Mesenchymal stem cell (in vitro differentiated cells and primary cell): ENCODE measurements at regions not wholly inside any gene's neighbourhood (a gene's known extent, or its start where the extent isn't known, plus 50 kb on each side); places are given as distances from the start of the nearest gene placed in this dataset.
A peak's percentile ranks its signal among the peaks of the same experiment; 100 is the strongest.

Experiments used
- DNase-seq: peaks from one replicate; pipeline ENCODE4 v3.0.0-alpha.2; 2013
- H2AFZ ChIP-seq: one replicate; pipeline ENCODE4 v1.6.1; 2013; ENCODE audit warnings: low read depth, mild to moderate bottlenecking, control low read depth, inconsistent platforms, low read length, moderate library complexity
- H2AK5ac ChIP-seq: 2 replicates; pipeline ENCODE4 v1.6.1; 2013; ENCODE audit warnings: low read length, moderate library complexity, mild to moderate bottlenecking, inconsistent platforms; ENCODE audit not compliant: severe bottlenecking
- H2BK120ac ChIP-seq: one replicate; pipeline ENCODE4 v1.6.1; 2013; ENCODE audit warnings: low read depth, mild to moderate bottlenecking, inconsistent platforms, low read length, moderate library complexity
- H2BK12ac ChIP-seq, 2 experiments: one replicate each; pipeline ENCODE4 v1.6.1; 2013; ENCODE audit warnings: inconsistent platforms in 2 of 2, low read length in 2 of 2, mild to moderate bottlenecking in 2 of 2, moderate library complexity in 2 of 2, control low read depth in 1 of 2
- H2BK15ac ChIP-seq: one replicate; pipeline ENCODE4 v1.6.1; 2013; ENCODE audit warnings: mild to moderate bottlenecking, low read depth, inconsistent platforms; ENCODE audit not compliant: poor library complexity, severe bottlenecking
- H2BK5ac ChIP-seq: 2 replicates; pipeline ENCODE4 v1.6.1; 2013; ENCODE audit warnings: low read depth, mild to moderate bottlenecking, low read length, control low read depth, inconsistent platforms; ENCODE audit not compliant: poor library complexity, severe bottlenecking
- H3K14ac ChIP-seq, 2 experiments: one replicate each; pipeline ENCODE4 v1.6.1; 2013; ENCODE audit warnings: inconsistent platforms in 2 of 2, low read length in 2 of 2, control low read depth in 1 of 2, mild to moderate bottlenecking in 1 of 2, moderate library complexity in 1 of 2
- H3K18ac ChIP-seq, 2 experiments: one replicate each; pipeline ENCODE4 v1.6.1; 2013; ENCODE audit warnings: inconsistent platforms in 2 of 2, low read length in 2 of 2, control low read depth in 1 of 2, low read depth in 1 of 2, mild to moderate bottlenecking in 1 of 2
- H3K23ac ChIP-seq, 2 experiments: one replicate each; pipeline ENCODE4 v1.6.1; 2013; ENCODE audit warnings: inconsistent platforms in 2 of 2, low read length in 2 of 2, mild to moderate bottlenecking in 2 of 2, moderate library complexity in 2 of 2, control low read depth in 1 of 2
- H3K27ac ChIP-seq: 2 replicates; pipeline ENCODE4 v1.5.1; 2013; ENCODE audit warnings: mild to moderate bottlenecking, moderate library complexity, low read length, control low read depth, inconsistent platforms; ENCODE audit not compliant: poor library complexity, severe bottlenecking
- H3K27me3 ChIP-seq, 2 experiments: 2 replicates each; pipeline versions ENCODE4 v1.6.1 to v1.7.0; 2013; ENCODE audit warnings: low read length in 2 of 2, mild to moderate bottlenecking in 2 of 2, moderate library complexity in 2 of 2, control low read depth in 1 of 2, inconsistent platforms in 1 of 2; ENCODE audit not compliant: control insufficient read depth in 1 of 2, insufficient read depth in 1 of 2
- H3K36me3 ChIP-seq, 2 experiments: 2 replicates each; pipeline versions ENCODE4 v1.6.1 to v1.7.0; 2013; ENCODE audit warnings: low read length in 2 of 2, control low read depth in 1 of 2, inconsistent platforms in 1 of 2, low read depth in 1 of 2, mild to moderate bottlenecking in 1 of 2; ENCODE audit not compliant: insufficient read depth in 2 of 2, control insufficient read depth in 1 of 2
- H3K4ac ChIP-seq, 2 experiments: one replicate each; pipeline ENCODE4 v1.6.1; 2013; ENCODE audit warnings: inconsistent platforms in 2 of 2, low read length in 2 of 2, mild to moderate bottlenecking in 2 of 2, moderate library complexity in 2 of 2, control low read depth in 1 of 2, low read depth in 1 of 2
- H3K4me1 ChIP-seq: 2 replicates; pipeline ENCODE4 v1.6.1; 2013; ENCODE audit warnings: low read depth, low read length, control low read depth; ENCODE audit not compliant: control insufficient read depth, insufficient read depth
- H3K4me2 ChIP-seq: 2 replicates; pipeline ENCODE4 v1.6.1; 2013; ENCODE audit warnings: low read length, mild to moderate bottlenecking, inconsistent platforms; ENCODE audit not compliant: poor library complexity, severe bottlenecking
- H3K4me3 ChIP-seq, 2 experiments: 2 replicates each; pipeline versions ENCODE4 v1.5.1 to v1.7.0; 2013; ENCODE audit warnings: low read length in 2 of 2, mild to moderate bottlenecking in 2 of 2, control low read depth in 1 of 2, low read depth in 1 of 2; ENCODE audit not compliant: insufficient read depth in 1 of 2
- H3K79me1 ChIP-seq: replicated peaks from 2 replicates; pipeline ENCODE4 v1.6.1; 2013; ENCODE audit warnings: mild to moderate bottlenecking, control low read depth, low read length, inconsistent platforms; ENCODE audit not compliant: poor library complexity, severe bottlenecking
- H3K9ac ChIP-seq: 2 replicates; pipeline ENCODE4 v1.7.0; 2013; ENCODE audit warnings: mild to moderate bottlenecking, low read length, moderate library complexity
- H3K9me3 ChIP-seq: 2 replicates; pipeline ENCODE4 v1.7.0; 2013; ENCODE audit warnings: mild to moderate bottlenecking, low read length; ENCODE audit not compliant: control insufficient read depth
- H4K8ac ChIP-seq: one replicate; pipeline ENCODE4 v1.6.1; 2013; ENCODE audit warnings: inconsistent platforms, mild to moderate bottlenecking, low read length, moderate library complexity
- H4K91ac ChIP-seq: one replicate; pipeline ENCODE4 v1.6.1; 2013; ENCODE audit warnings: mild to moderate bottlenecking, low read length, inconsistent platforms
- WGBS: methylation state at CpG from one replicate; pipeline ENCODE4 v1.1.7; 2013; ENCODE audit warnings: mixed read lengths; 5-methylcytosine and 5-hydroxymethylcytosine counted together

- Histone ChIP-seq H3K9me3 (no peaks in the 10 kb centered on the region), H2BK15ac (no peak overlapping the region), H3K23ac (no peak overlapping the region), H3K79me1 (no peaks in the 10 kb centered on the region), H3K9ac (no peak overlapping the region), H3K27me3 (peaks cover 8 to 65% of the 10 kb centered on the region in 2 experiments), H3K27ac (no peak overlapping the region), H3K18ac (no peak overlapping the region), H4K8ac (no peak overlapping the region), H2BK5ac (no peak overlapping the region), H4K91ac (no peak overlapping the region), H3K4ac (no peak overlapping the region), H3K36me3 (no peaks in the 10 kb centered on the region), H3K14ac (no peak overlapping the region), H2AFZ (no peak overlapping the region), H2AK5ac (no peak overlapping the region), H3K4me2 (no peak overlapping the region), H3K4me1 (no peaks in the 10 kb centered on the region), H2BK120ac (no peak overlapping the region), H2BK12ac (no peak overlapping the region), H3K4me3 (no peak overlapping the region)
- DNase-seq, result no peak
- WGBS, result 40% methylated on average over 1 of the region's 1 CpG
Observed at GRCh38 chr1:157284451-157284850, 146.3 kb upstream of the ETV3 start.

- Histone ChIP-seq H4K91ac (no peak overlapping the region), H3K4me1 (no peaks in the 10 kb centered on the region), H2BK15ac (no peak overlapping the region), H2AFZ (no peak overlapping the region), H3K18ac (no peak overlapping the region), H3K4me3 (no peak overlapping the region), H2BK5ac (no peak overlapping the region), H2AK5ac (no peak overlapping the region), H4K8ac (no peak overlapping the region), H3K79me1 (no peaks in the 10 kb centered on the region), H3K4ac (no peak overlapping the region), H3K23ac (no peak overlapping the region), H2BK120ac (no peak overlapping the region), H3K36me3 (no peaks in the 10 kb centered on the region), H3K27ac (no peak overlapping the region), H3K14ac (no peak overlapping the region), H3K9ac (no peak overlapping the region), H2BK12ac (no peak overlapping the region), H3K9me3 (no peaks in the 10 kb centered on the region), H3K27me3 (peaks cover 13 to 63% of the 10 kb centered on the region in 2 experiments), H3K4me2 (no peak overlapping the region)
- DNase-seq, result no peak
- WGBS, result 86% methylated on average over 1 of the region's 3 CpGs
Observed at GRCh38 chr1:157279802-157280140, 141.6 kb upstream of the ETV3 start.

- H2AFZ ChIP-seq, result no peak overlapping the region
- no peak overlapping the region for H2BK5ac ChIP-seq
- no peak overlapping the region for H3K14ac ChIP-seq
- H3K79me1 ChIP-seq, result no peaks in the 10 kb centered on the region
- no peaks in the 10 kb centered on the region for H3K9me3 ChIP-seq
- no peak overlapping the region for H2AK5ac ChIP-seq
- no peak overlapping the region for H3K4me2 ChIP-seq
- no peak overlapping the region for H3K23ac ChIP-seq
- H3K36me3 ChIP-seq, result no peaks in the 10 kb centered on the region
- no peak overlapping the region for H3K27ac ChIP-seq
- no peaks in the 10 kb centered on the region for H3K4me1 ChIP-seq
- H2BK12ac ChIP-seq, result no peak overlapping the region
- H2BK15ac ChIP-seq, result no peak overlapping the region
- peaks cover 17 to 58% of the 10 kb centered on the region in 2 experiments for H3K27me3 ChIP-seq
- 66% methylated on average over 23 of the region's 23 CpGs for whole genome bisulfite sequencing
- H3K9ac ChIP-seq, result no peak overlapping the region
- H3K4ac ChIP-seq, result no peak overlapping the region
- no peak for DNase-seq
- H3K4me3 ChIP-seq, result no peak overlapping the region
- no peak overlapping the region for H4K91ac ChIP-seq
- no peak overlapping the region for H4K8ac ChIP-seq
- H3K18ac ChIP-seq, result no peak overlapping the region
- no peak overlapping the region for H2BK120ac ChIP-seq
Observed at GRCh38 chr1:157279138-157279801, 141.1 kb upstream of the ETV3 start.

DNA sequence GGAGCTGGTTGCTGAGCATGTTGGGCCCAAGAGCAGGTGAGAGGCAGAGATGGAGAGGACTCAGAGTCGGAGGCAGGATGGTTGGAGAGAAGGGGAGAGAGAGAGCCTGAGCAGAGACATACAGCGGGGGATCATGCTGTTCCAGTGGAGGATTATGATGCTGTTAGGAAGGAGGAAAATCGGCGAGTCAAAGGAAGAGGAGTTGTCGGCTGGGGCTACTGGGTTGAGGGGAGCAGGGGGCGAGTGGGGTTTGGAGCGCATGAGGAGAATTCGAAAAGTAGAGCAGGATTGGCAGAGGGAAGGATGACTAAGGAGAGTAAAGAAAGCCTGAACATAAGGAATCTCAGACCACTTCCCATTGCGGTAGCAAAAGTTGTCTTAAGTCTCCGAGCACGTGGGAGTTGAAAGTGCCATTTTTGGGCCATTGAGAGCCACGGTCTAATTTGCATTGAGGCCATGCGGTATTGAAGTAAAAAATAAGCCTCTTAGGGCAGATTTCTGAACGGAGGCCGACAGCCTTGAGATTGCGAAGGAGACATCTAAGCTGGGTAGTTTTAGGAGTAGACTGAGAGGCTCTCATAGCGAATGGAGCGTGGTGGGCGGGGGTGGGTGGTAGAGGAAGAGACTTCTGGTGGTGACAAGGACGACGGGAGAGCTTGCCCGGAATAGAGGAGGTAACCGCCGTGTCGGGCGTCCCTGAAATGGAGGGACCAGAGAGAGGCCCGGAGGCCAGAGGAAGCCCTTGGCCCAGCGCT, 140.4 kb upstream of the ETV3 start:
- Histone ChIP-seq H3K4me3 (no peak overlapping the region), H2AFZ (no peak overlapping the region), H3K23ac (no peak overlapping the region), H2BK12ac (no peak overlapping the region), H3K79me1 (no peaks in the 10 kb centered on the region), H4K8ac (no peak overlapping the region), H2BK15ac (no peak overlapping the region), H3K36me3 (no peaks in the 10 kb centered on the region), H3K27ac (no peak overlapping the region), H3K4ac (no peak overlapping the region), H2BK5ac (no peak overlapping the region), H3K14ac (no peak overlapping the region), H4K91ac (no peak overlapping the region), H3K9ac (no peak overlapping the region), H3K9me3 (no peaks in the 10 kb centered on the region), H2BK120ac (peak overlapping the region; percentile 8), H3K4me1 (no peaks in the 10 kb centered on the region), H2AK5ac (no peak overlapping the region), H3K18ac (no peak overlapping the region), H3K4me2 (no peak overlapping the region), H3K27me3 (peaks cover 23 to 52% of the 10 kb centered on the region in 2 experiments)
- DNase-seq, result no peak
- 93% methylated on average over 28 of the region's 28 CpGs for WGBS
